ENCODE measurements at regions not wholly inside any gene's neighbourhood (a gene's known extent, or its start where the extent isn't known, plus 50 kb on each side); places are given as distances from the start of the nearest gene placed in this dataset.

GRCh38 chr12:40522837-40523236 is 169.4 kb upstream of the CNTN1 start:
- no peak for DNase-seq (ENCODE audit: low read depth, low spot score)
- in situ Hi-C loops (cut with HindIII; ENCODE audit: low pct_unique_long_range_greater_than_20kb, low sequenced_read_pairs) = no loop called here

DNA sequence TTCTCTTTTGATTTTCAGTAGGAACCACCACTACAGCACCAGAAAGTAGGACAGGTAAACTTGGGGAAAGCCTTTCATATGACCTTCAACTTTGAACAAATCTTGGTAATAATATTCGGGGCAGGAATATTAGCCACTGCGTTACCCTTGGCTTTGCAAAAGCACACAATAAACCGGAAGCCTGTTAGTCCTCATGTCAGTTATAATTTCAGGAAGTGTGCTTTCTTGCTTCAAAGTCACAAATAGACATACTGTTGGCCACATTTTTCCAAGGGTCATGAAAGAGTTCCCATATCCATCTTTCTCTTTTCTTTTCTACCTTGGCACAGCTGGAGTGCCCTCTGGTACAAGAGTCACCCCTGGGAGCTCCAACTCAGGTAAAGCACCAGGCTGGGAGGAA is 167.2 kb upstream of the CNTN1 start:
- DNase-seq (ENCODE audit: low read depth, low spot score) = no peak
- in situ Hi-C loops (cut with HindIII; ENCODE audit: low pct_unique_long_range_greater_than_20kb, low sequenced_read_pairs) = no loop called here

- no peak for DNase-seq (ENCODE audit: low read depth, low spot score)
- in situ Hi-C loops (cut with HindIII; ENCODE audit: low pct_unique_long_range_greater_than_20kb, low sequenced_read_pairs) = no loop called here
Observed at GRCh38 chr12:40534828-40535227, 157.4 kb upstream of the CNTN1 start.

DNA sequence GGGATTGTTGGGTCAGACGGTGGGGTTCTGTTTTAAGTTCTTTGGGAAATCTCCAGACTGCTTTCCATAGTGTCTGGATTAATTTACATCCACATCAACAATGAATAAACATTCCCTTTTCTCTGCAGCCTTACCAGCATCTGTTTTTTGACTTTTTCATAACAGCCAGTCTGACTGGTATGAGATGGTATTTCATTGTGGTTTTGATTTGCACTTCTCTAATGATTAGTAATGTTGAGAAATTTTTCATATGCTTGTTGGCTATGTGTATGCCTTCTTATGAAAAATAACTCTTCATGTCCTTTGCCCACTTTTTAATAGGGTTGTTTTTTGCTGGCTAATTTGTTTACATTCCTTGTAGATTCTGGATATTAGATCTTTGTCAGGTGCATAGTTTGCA is 140.8 kb upstream of the CNTN1 start:
- no peak for DNase-seq (ENCODE audit: low read depth, low spot score)
- in situ Hi-C loops (cut with HindIII; ENCODE audit: low pct_unique_long_range_greater_than_20kb, low sequenced_read_pairs) = no loop called here

DNA sequence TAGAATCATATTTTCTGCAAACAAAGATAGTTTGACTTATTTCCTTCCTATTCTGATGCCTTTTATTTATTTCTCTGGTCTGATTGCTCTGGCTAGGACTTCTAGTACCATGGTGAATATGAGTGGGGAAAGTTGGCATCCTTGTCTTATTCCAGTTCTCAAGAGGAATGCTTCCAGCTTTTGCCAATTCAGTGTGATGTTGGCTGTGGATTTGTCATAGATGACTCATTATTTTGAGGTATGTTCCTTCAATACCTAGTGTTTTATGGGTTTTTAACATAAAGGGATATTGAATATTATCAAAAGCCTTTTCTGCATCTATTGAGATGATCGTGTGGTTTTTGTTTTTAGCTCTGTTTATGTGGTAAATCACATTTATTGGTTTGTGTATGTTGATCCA is 139.4 kb upstream of the CNTN1 start:
- DNase-seq (ENCODE audit: low read depth, low spot score) = no peak
- in situ Hi-C loops (cut with HindIII; ENCODE audit: low pct_unique_long_range_greater_than_20kb, low sequenced_read_pairs) = no loop called here

DNA sequence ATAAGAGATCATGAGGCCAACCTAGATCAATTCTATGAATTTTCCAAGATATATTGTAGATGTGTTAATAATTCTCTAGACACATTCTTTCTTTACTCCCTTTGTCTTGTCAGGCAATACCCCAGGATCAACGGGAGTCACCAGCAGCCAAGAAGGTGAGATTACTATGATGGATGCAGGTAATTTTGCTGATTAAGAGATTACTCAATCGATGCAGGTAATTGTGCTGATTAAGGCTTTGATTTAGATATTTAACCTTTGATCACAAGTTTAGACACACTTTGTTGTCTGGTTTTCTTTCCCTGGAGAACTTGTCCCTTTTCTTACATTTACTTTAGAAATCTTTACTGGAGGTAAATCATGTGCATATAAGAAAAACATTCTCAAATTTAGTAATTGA is 134.3 kb upstream of the CNTN1 start:
- DNase-seq (ENCODE audit: low read depth, low spot score) = no peak
- in situ Hi-C loops (cut with HindIII; ENCODE audit: low pct_unique_long_range_greater_than_20kb, low sequenced_read_pairs) = no loop called here

DNA sequence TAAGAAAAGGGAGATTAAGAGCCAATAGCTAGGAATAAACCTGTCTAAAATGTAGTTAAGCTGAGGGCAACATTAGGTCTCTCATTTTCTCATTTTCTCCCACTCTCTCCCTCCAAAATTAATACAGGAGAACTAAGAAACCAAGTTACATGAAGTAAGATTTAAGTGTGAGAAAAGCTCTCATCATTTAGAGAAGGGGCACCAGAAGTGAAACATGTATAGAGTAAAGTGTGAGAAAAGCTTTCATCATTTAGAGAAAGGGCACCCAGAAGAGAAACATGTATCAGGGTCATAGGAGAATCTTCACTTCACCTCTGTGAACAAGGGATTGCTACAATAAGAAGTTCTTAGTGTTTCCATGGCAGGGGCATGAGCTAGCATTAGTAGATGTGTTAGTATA is 132.4 kb upstream of the CNTN1 start:
- in situ Hi-C loops (cut with HindIII; ENCODE audit: low pct_unique_long_range_greater_than_20kb, low sequenced_read_pairs) = no loop called here

GRCh38 chr12:40560848-40561247 is 131.4 kb upstream of the CNTN1 start:
- DNase-seq (ENCODE audit: low read depth, low spot score) = no peak
- in situ Hi-C loops (cut with HindIII; ENCODE audit: low pct_unique_long_range_greater_than_20kb, low sequenced_read_pairs) = no loop called here

More for the DNA sequence above, 132.4 kb upstream of the CNTN1 start:
- DNase-seq (ENCODE audit: low read depth, low spot score) = no peak

GRCh38 chr12:40561395-40561966 is 130.8 kb upstream of the CNTN1 start:
- no peak for DNase-seq (ENCODE audit: low read depth, low spot score)
- in situ Hi-C loops (cut with HindIII; ENCODE audit: low pct_unique_long_range_greater_than_20kb, low sequenced_read_pairs) = no loop called here

- in situ Hi-C loops (cut with HindIII; ENCODE audit: low pct_unique_long_range_greater_than_20kb, low sequenced_read_pairs) = no loop called here
- DNase-seq (ENCODE audit: low read depth, low spot score) = no peak
Observed at GRCh38 chr12:40565029-40565633, 127.1 kb upstream of the CNTN1 start.

GRCh38 chr12:40566271-40566670 is 126.0 kb upstream of the CNTN1 start:
- DNase-seq (ENCODE audit: low read depth, low spot score) = no peak
- in situ Hi-C loops (cut with HindIII; ENCODE audit: low pct_unique_long_range_greater_than_20kb, low sequenced_read_pairs) = no loop called here

- DNase-seq (ENCODE audit: low read depth, low spot score) = no peak
- in situ Hi-C loops (cut with HindIII; ENCODE audit: low pct_unique_long_range_greater_than_20kb, low sequenced_read_pairs) = no loop called here
Observed at GRCh38 chr12:40569626-40570179, 122.5 kb upstream of the CNTN1 start.

- DNase-seq (ENCODE audit: low read depth, low spot score) = no peak
- in situ Hi-C loops (cut with HindIII; ENCODE audit: low pct_unique_long_range_greater_than_20kb, low sequenced_read_pairs) = no loop called here
Observed at GRCh38 chr12:40573024-40573423, 119.2 kb upstream of the CNTN1 start.

DNA sequence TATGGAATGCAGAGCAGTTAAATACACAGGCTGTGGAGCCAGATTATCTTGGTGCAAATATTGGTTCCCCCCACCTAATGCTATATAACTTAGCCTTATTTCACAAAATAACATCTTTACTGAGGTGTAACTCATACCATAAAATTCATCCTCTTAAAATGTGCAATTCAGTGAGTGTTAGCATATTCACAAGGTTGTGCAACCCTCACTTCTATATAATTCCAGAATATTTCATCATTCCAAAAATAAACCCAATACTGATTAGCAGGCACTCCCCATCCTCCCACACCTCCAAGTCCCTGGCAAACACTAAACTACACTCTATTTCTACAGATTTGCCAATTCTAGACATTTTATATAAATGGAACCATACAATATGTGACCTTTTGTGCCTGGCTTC is 116.3 kb upstream of the CNTN1 start:
- in situ Hi-C loops (cut with HindIII; ENCODE audit: low pct_unique_long_range_greater_than_20kb, low sequenced_read_pairs) = no loop called here
- no peak for DNase-seq (ENCODE audit: low read depth, low spot score)

DNA sequence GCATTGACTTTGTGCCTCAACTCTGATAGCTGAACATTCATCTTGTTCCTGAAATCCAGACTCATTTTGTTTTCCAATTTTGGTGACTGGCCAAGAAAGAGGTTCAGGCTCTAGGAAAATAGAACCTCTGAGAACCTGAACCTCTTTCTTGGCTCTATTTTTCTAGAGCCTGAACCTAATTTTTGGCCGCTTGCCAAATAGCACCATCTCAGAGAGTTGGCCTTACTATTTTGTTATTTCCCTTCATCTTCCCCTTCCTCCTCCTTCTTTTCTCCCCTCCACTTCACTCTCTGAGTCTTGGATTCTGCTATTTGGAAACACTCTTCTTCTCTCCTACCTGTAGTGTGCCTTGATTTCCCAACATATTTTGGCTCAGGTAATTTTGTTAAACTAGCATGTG is 114.4 kb upstream of the CNTN1 start:
- in situ Hi-C loops (cut with HindIII; ENCODE audit: low pct_unique_long_range_greater_than_20kb, low sequenced_read_pairs) = no loop called here
- no peak for DNase-seq (ENCODE audit: low read depth, low spot score)

- in situ Hi-C loops (cut with HindIII; ENCODE audit: low pct_unique_long_range_greater_than_20kb, low sequenced_read_pairs) = no loop called here
- no peak for DNase-seq (ENCODE audit: low read depth, low spot score)
Observed at GRCh38 chr12:40579687-40580086, 112.6 kb upstream of the CNTN1 start.

GRCh38 chr12:40580346-40580745 is 111.9 kb upstream of the CNTN1 start:
- DNase-seq (ENCODE audit: low read depth, low spot score) = no peak
- in situ Hi-C loops (cut with HindIII; ENCODE audit: low pct_unique_long_range_greater_than_20kb, low sequenced_read_pairs) = no loop called here

- DNase-seq (ENCODE audit: low read depth, low spot score) = no peak
- in situ Hi-C loops (cut with HindIII; ENCODE audit: low pct_unique_long_range_greater_than_20kb, low sequenced_read_pairs) = no loop called here
Observed at GRCh38 chr12:40581889-40582288, 110.3 kb upstream of the CNTN1 start.

- in situ Hi-C loops (cut with HindIII; ENCODE audit: low pct_unique_long_range_greater_than_20kb, low sequenced_read_pairs) = no loop called here
- no peak for DNase-seq (ENCODE audit: low read depth, low spot score)
Observed at GRCh38 chr12:40583743-40584142, 108.5 kb upstream of the CNTN1 start.

DNA sequence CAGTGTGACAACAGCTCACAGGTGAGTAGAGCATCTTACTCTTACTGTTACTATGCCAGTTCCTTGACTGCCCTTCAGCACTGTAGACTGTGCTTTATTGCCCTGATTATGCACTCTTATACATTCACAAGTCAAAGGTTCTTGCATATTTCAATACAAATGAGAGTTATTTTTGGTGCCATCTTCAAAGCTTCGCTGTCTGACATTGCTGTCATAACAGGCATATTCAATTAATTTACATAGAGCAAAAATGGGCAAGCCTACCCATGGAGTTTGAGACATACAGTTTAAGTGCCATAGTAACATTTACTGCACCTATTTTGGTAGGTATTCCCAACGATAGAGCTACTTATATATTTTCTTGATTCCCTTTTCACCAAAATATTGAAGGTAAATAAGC is 107.5 kb upstream of the CNTN1 start:
- DNase-seq (ENCODE audit: low read depth, low spot score) = no peak

More for the DNA sequence above, 107.5 kb upstream of the CNTN1 start:
- in situ Hi-C loops (cut with HindIII; ENCODE audit: low pct_unique_long_range_greater_than_20kb, low sequenced_read_pairs) = no loop called here

All from SK-MEL-5 (cell line).